IPS-18a (cell line): ENCODE measurements at regions not wholly inside any gene's neighbourhood (a gene's known extent, or its start where the extent isn't known, plus 50 kb on each side); places are given as distances from the start of the nearest gene placed in this dataset.
"Not testable (repeated sequence)": the region's sequence is repeated elsewhere in the genome, so short reads cannot be mapped to it uniquely, and the experiment has no call there.

Experiments
- H3K27ac ChIP-seq: one replicate; pipeline ENCODE4 v1.5.1; 2013; ENCODE audit warnings: low read length
- H3K27me3 ChIP-seq: one replicate; pipeline ENCODE4 v1.6.1; 2013; ENCODE audit warnings: mild to moderate bottlenecking, low read length; ENCODE audit not compliant: control insufficient read depth, insufficient read depth
- H3K36me3 ChIP-seq: one replicate; pipeline ENCODE4 v1.6.1; 2013; ENCODE audit warnings: low read depth, low read length; ENCODE audit not compliant: control insufficient read depth
- H3K4me1 ChIP-seq: one replicate; pipeline ENCODE4 v1.6.1; 2013; ENCODE audit warnings: low read depth, low read length; ENCODE audit not compliant: control insufficient read depth
- H3K4me3 ChIP-seq: one replicate; pipeline ENCODE4 v1.5.1; 2013; ENCODE audit warnings: low read length
- H3K9ac ChIP-seq: one replicate; pipeline ENCODE4 v1.6.1; 2013; ENCODE audit warnings: mild to moderate bottlenecking, low read length, moderate library complexity
- H3K9me3 ChIP-seq: one replicate; pipeline ENCODE4 v1.6.1; 2013; ENCODE audit warnings: low read depth, low read length; ENCODE audit not compliant: control insufficient read depth

DNA sequence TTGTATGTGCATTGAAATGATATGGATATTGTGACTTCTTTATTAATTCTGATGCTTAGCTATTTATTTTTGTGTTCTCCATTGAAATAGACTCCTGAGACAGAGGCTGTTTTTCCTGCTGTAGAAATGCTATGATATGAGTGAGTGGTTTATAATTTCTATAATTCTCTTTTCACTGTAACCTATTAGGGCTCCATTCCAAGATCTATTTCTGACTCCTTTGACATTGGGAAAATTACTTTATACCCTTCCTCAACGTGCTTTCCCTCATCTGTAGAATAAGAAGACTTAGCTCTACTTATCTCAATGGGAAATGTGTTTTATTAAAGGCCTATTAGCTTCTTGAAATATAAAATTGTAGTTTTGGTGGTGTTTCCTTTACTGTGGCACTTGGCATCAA lies 144.5 kb upstream of the RPRM start:
- H3K4me1 ChIP-seq, result no peaks in the 10 kb centered on the region
- no peaks in the 10 kb centered on the region for H3K27me3 ChIP-seq
- no peaks in the 10 kb centered on the region for H3K9me3 ChIP-seq
- H3K4me3 ChIP-seq, result no peak overlapping the region
- no peaks in the 10 kb centered on the region for H3K36me3 ChIP-seq
- H3K9ac ChIP-seq, result no peak overlapping the region
- no peak overlapping the region for H3K27ac ChIP-seq

DNA sequence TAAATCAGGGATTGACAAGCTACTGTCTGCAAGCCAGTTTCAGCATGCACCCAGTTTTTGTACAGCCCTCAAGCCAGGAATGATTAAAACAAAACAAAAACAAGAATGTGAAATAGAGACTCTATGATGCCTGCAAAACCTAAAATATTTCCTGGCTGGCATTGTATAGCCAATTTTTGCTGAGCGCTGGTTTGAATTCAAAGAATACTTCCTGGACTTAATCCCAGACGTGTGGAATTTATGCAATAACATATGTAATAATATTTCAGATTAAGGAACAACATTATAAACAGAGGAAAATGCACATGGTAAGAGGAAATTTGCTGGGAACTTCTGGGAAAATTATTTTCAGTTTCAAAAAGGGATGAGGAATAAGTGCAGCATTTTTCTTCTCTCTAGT lies 148.1 kb upstream of the RPRM start:
- H3K27me3 ChIP-seq, result no peaks in the 10 kb centered on the region
- no peaks in the 10 kb centered on the region for H3K9me3 ChIP-seq

DNA sequence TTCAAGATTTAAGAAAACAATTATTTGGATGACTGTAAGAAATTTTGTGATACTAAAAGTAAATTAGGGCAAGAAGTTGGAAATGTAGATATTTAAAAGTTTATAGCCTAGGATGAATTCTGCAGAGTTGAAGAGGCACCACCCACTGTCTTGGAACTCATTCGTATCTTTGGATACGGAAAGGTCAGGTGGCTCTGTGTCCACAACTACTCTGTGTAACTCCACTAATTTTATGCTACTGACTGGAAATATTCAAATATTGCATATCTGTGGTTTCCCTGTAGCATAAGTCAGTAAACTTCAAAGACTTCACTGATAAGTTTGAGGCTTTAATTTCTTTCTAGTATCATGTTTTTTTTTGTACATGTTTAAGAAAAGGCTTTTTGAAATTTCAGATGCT lies 156.9 kb upstream of the RPRM start:
- H3K4me3 ChIP-seq, result no peak overlapping the region
- no peaks in the 10 kb centered on the region for H3K27me3 ChIP-seq
- H3K9me3 ChIP-seq, result no peaks in the 10 kb centered on the region
- no peak overlapping the region for H3K27ac ChIP-seq
- H3K36me3 ChIP-seq, result no peaks in the 10 kb centered on the region
- H3K9ac ChIP-seq, result no peak overlapping the region
- no peaks in the 10 kb centered on the region for H3K4me1 ChIP-seq

More for the DNA sequence above, 148.1 kb upstream of the RPRM start:
- Histone ChIP-seq H3K4me3 (no peak overlapping the region), H3K27ac (no peak overlapping the region), H3K4me1 (no peaks in the 10 kb centered on the region), H3K36me3 (no peaks in the 10 kb centered on the region), H3K9ac (no peak overlapping the region)

DNA sequence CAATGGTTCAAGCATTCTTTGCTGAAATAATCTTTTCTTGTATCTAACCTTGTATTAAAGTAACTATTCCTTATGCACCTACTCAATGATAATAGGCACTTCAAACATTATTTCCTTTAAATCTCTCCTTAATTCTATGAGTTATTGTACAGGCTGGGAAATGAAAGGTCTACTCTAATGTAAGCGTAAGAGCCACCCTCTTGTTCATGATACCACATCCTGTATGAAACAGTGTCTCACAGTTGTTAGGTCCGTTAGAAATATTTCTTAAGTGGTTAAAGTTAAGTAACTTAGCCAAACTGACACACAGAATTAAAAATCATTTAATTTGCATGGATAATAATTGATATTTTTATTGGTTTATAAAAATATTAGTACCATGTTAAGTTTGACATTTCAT lies 162.5 kb upstream of the RPRM start:
- no peak overlapping the region for H3K27ac ChIP-seq

DNA sequence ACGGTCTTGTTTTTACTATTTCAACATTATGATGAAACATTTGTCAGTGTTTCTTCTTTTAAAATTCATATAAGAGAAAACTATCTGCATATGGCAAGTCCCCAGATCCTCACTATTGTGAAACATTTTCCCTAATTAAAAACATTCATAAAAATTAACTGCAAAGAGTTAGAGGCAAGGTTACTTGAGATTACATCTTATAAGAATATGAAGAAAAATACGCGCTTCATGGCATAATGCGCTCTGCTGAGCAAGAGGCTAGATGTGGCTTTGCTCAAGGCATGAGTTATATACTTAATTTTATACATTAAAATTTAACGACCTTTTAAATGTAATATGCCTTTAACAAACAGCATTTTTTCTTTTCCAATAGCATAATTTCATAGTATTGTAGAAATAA lies 166.4 kb upstream of the RPRM start:
- H3K36me3 ChIP-seq, result no peaks in the 10 kb centered on the region
- no peak overlapping the region for H3K4me3 ChIP-seq
- no peaks in the 10 kb centered on the region for H3K9me3 ChIP-seq
- no peak overlapping the region for H3K9ac ChIP-seq
- no peak overlapping the region for H3K27ac ChIP-seq
- no peaks in the 10 kb centered on the region for H3K4me1 ChIP-seq
- H3K27me3 ChIP-seq, result no peaks in the 10 kb centered on the region

More for the DNA sequence above, 162.5 kb upstream of the RPRM start:
- no peaks in the 10 kb centered on the region for H3K36me3 ChIP-seq
- H3K4me1 ChIP-seq, result no peaks in the 10 kb centered on the region
- no peak overlapping the region for H3K4me3 ChIP-seq
- H3K9me3 ChIP-seq, result no peaks in the 10 kb centered on the region
- H3K27me3 ChIP-seq, result no peaks in the 10 kb centered on the region
- H3K9ac ChIP-seq, result no peak overlapping the region

DNA sequence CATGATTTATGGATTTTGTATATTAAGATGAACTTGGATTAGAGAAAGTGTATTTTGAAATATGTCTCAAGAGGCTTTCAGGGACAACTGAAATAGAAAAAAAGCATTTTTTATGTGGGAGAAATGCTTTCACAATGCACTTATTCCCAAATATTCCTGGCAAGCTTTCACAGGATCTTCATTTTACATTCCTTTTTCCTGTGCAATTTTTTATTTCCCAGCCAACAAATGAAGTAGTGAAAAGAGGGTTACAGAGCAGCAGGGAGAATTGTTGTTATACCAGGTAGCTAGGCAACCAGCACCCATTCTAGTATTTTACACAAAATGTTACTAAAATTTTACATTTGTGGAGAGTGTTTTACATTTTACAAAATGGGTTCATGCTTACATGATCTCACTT lies 167.0 kb upstream of the RPRM start:
- Histone ChIP-seq H3K27ac (no peak overlapping the region), H3K4me3 (no peak overlapping the region), H3K9me3 (no peaks in the 10 kb centered on the region), H3K4me1 (no peaks in the 10 kb centered on the region), H3K9ac (no peak overlapping the region), H3K36me3 (no peaks in the 10 kb centered on the region), H3K27me3 (no peaks in the 10 kb centered on the region)

DNA sequence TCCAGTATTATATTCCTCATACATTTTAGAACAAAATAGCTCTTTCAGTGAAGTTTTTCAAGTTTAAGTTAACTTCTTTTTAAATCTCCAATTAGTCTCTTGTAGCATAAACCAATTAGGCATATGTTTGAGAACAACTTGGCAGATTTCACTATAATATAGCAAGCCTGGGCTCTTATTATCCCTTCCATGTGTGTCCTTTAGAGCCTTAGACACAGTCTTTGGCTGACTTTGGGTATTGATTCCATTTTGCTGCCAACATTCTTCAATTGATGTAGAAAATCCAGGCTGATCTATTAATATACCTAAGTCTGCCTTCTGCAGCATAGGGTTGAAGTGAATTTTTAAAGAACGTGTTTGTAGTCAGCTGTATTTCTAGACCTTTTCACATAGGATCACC lies 179.1 kb upstream of the RPRM start:
- Histone ChIP-seq H3K9ac (no peak overlapping the region), H3K9me3 (no peaks in the 10 kb centered on the region), H3K27me3 (no peaks in the 10 kb centered on the region), H3K4me1 (no peaks in the 10 kb centered on the region), H3K36me3 (no peaks in the 10 kb centered on the region), H3K4me3 (no peak overlapping the region), H3K27ac (no peak overlapping the region)

DNA sequence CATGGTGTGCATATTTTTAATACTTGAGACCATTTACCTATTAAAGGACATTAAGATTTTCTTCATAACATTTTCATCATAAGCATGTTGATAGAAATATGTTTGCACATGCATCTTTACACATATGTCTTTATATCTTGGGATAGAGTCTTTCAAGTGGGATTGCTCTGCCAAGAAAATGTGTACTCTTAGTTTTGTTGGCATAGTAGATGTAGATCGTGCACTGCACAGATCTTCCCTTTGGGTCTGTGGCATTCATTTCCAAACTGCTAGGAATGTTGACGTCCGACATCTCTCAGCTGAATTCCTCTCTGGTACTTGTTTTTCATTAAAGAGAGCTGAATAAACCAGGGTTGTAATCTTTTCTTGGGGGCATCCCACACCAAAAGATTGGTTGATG lies 183.2 kb upstream of the RPRM start:
- Histone ChIP-seq H3K9me3 (no peaks in the 10 kb centered on the region), H3K4me3 (no peak overlapping the region), H3K4me1 (no peaks in the 10 kb centered on the region), H3K27me3 (no peaks in the 10 kb centered on the region), H3K27ac (no peak overlapping the region), H3K9ac (no peak overlapping the region), H3K36me3 (no peaks in the 10 kb centered on the region)

DNA sequence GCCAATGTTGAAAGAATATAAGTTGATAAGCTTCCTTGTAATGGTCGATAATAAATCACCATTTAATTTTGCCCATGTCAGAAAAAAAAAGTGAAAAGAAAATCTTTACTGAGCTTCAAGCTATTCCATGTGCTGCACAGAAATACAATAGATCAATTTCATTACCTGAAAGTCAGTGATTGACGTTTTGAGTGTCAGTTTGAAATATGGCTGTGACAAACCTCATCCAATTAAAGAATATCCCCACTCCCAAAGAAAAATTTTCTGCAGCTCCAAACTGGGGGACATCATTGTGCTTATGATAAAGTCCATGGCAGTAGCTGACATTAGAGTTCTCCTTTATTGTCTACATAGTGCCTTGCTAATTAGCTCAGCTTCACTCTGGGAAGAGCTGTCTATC lies 184.8 kb upstream of the RPRM start:
- Histone ChIP-seq H3K27me3 (no peaks in the 10 kb centered on the region), H3K9me3 (no peaks in the 10 kb centered on the region), H3K27ac (no peak overlapping the region), H3K9ac (no peak overlapping the region), H3K4me3 (no peak overlapping the region), H3K36me3 (no peaks in the 10 kb centered on the region), H3K4me1 (no peaks in the 10 kb centered on the region)

DNA sequence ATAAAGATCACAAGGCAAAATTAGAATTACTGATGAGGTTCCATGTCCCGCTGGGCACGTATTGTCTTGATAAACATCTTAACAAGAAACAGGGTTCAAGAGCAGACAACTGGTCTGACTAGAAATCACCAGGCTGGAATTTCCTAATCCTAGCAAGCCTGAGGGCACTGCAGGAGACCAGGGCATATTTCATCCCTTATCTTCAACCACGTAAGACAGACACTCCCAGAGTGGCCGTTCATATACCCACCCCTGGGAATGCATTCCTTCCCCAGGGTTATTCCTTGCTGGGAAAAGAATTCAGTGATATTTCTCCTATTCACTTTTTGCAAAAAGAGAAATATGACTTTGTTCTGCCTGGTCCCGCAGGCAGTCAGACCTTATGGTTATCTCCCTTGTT lies 185.4 kb upstream of the RPRM start:
- not testable (repeated sequence) for H3K36me3 ChIP-seq, H3K27me3 ChIP-seq, H3K9me3 ChIP-seq, H3K4me1 ChIP-seq, H3K9ac ChIP-seq, H3K4me3 ChIP-seq, H3K27ac ChIP-seq

DNA sequence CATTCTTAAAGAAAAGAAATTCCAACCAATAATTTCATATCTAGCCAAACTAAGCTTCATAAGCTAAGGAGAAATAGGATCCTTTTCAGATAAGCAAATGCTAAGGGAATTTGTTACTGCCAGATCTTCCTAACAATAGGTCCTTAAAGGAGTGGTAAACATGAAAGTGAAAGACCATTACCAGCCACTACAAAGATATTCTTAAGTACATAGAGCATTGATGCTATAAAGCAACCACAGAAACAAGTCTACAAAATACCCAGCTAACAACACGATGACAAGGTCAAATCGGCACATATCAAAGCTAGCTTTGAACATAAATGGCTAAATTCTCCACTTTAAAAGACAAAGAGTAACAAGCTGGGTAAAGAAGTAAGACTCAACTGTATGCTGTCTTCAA lies 188.9 kb upstream of the RPRM start:
- Histone ChIP-seq H3K27ac (no peak overlapping the region), H3K36me3 (no peaks in the 10 kb centered on the region), H3K4me1 (no peaks in the 10 kb centered on the region), H3K9me3 (no peaks in the 10 kb centered on the region), H3K9ac (no peak overlapping the region), H3K27me3 (no peaks in the 10 kb centered on the region), H3K4me3 (no peak overlapping the region)

DNA sequence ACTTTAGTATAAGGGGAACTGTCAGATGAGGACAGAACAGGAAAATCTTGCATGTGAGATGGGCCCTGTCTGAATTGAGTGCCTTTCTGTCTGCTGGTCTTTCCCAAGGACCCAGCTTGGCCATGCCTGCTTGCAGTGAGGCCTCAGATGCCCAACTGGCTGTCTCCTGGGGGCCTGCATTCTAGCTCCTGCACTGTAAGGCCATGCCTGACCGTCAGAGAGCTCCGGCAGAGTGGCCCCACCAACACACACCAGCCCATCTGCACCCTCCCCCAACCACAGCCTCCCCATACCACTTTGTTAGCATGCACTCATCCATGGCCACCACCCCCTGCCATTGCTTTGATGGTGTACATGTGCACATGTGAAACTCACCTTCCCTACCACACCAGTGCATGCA lies 190.4 kb upstream of the RPRM start:
- Histone ChIP-seq H3K9me3 (no peaks in the 10 kb centered on the region), H3K36me3 (no peaks in the 10 kb centered on the region), H3K27ac (no peak overlapping the region), H3K27me3 (no peaks in the 10 kb centered on the region), H3K4me3 (no peak overlapping the region), H3K4me1 (no peaks in the 10 kb centered on the region), H3K9ac (no peak overlapping the region)

DNA sequence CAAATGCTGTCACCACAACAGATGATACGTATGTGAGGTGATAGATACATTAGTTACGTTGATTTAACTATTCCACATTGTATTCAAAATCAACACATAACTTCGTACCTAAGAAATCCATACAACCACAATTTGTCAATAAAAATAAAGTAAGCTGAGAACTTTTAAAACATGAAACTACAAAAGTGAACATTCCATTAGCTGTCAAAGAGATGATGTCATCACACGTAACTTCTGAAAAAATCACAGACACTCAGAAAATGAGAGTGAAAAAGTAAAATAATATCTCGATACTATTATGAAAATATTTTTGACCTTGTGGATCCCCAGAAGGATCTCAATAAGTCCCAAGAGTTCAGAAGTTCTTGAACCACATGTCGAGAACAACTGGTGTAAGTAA lies 161.6 kb upstream of the GALNT13 start:
- Histone ChIP-seq H3K36me3 (no peaks in the 10 kb centered on the region), H3K27ac (no peak overlapping the region), H3K4me1 (no peaks in the 10 kb centered on the region), H3K4me3 (no peak overlapping the region), H3K27me3 (no peaks in the 10 kb centered on the region), H3K9ac (no peak overlapping the region), H3K9me3 (no peaks in the 10 kb centered on the region)
